GM12873 (cell line): ENCODE measurements at regions not wholly inside any gene's neighbourhood (a gene's known extent, or its start where the extent isn't known, plus 50 kb on each side); places are given as distances from the start of the nearest gene placed in this dataset.

ENCODE experiments used
- CTCF ChIP-seq: IDR thresholded peaks from 2 replicates; pipeline ENCODE4 v1.5.1; 2012; ENCODE audit warnings: low read depth, mild to moderate bottlenecking, moderate library complexity, low read length, control low read depth; ENCODE audit not compliant: insufficient read depth; ENCODE audit errors: missing control alignments

- no peak for TF ChIP-seq CTCF
Observed at GRCh38 chr11:11056749-11057471, 199.1 kb upstream of the ZBED5 start.

GRCh38 chr11:11056316-11056715 is 198.5 kb upstream of the ZBED5 start:
- no peak for TF ChIP-seq CTCF

- no peak for TF ChIP-seq CTCF
Observed at GRCh38 chr11:11047851-11048610, 190.2 kb upstream of the ZBED5 start.

GRCh38 chr11:11046781-11047180 is 188.9 kb upstream of the ZBED5 start:
- no peak for TF ChIP-seq CTCF

GRCh38 chr11:11045156-11045930 is 187.5 kb upstream of the ZBED5 start:
- no peak for TF ChIP-seq CTCF

GRCh38 chr11:11044137-11044855 is 186.4 kb upstream of the ZBED5 start:
- no peak for TF ChIP-seq CTCF
